Large intestine (tissue), 3 donors: ENCODE measurements at regions not wholly inside any gene's neighbourhood (a gene's known extent, or its start where the extent isn't known, plus 50 kb on each side); places are given as distances from the start of the nearest gene placed in this dataset.
A peak's percentile ranks its signal among the peaks of the same experiment; 100 is the strongest.

Experiments
- DNase-seq, 2 donors: peaks; one replicate each; pipeline versions ENCODE4 v3.0.0 to v3.0.0-alpha.2; 2013
- H3K27ac ChIP-seq: one replicate; pipeline ENCODE4 v1.5.1; 2013; ENCODE audit warnings: low read length
- H3K27me3 ChIP-seq: 2 replicates; pipeline ENCODE4 v1.6.1; 2013; ENCODE audit warnings: low read length; ENCODE audit not compliant: control insufficient read depth, insufficient read depth
- H3K36me3 ChIP-seq: 2 replicates; pipeline ENCODE4 v1.6.1; 2013; ENCODE audit warnings: low read length; ENCODE audit not compliant: control insufficient read depth, insufficient read depth
- H3K4me1 ChIP-seq: one replicate; pipeline ENCODE4 v1.6.1; 2013; ENCODE audit warnings: low read length; ENCODE audit not compliant: control insufficient read depth, insufficient read depth
- H3K4me3 ChIP-seq: one replicate; pipeline ENCODE4 v1.5.1; 2013; ENCODE audit warnings: low read length
- H3K9me3 ChIP-seq: one replicate; pipeline ENCODE4 v1.6.1; 2013; ENCODE audit warnings: mild to moderate bottlenecking, low read depth, low read length, moderate library complexity; ENCODE audit not compliant: control insufficient read depth
- WGBS: methylation state at CpG from one replicate; pipeline ENCODE4 v1.1.5; 2013; ENCODE audit warnings: low lambda C conversion rate; ENCODE audit not compliant: insufficient coverage; 5-methylcytosine and 5-hydroxymethylcytosine counted together

- Histone ChIP-seq H3K9me3 (no peaks in the 10 kb centered on the region), H3K36me3 (no peaks in the 10 kb centered on the region), H3K27ac (peak overlapping the region; percentile 13), H3K27me3 (no peaks in the 10 kb centered on the region), H3K4me3 (no peak overlapping the region), H3K4me1 (peaks cover 19% of the 10 kb centered on the region)
- DNase-seq: peak; percentile 43 to 81
- no CpG with 5 or more reads among the region's 4 CpGs for WGBS
Observed at GRCh38 chr18:44198612-44199284, 481.9 kb upstream of the SETBP1 start.

- Histone ChIP-seq H3K4me1 (peaks cover 12% of the 10 kb centered on the region), H3K4me3 (no peak overlapping the region), H3K9me3 (no peaks in the 10 kb centered on the region), H3K27ac (peak overlapping the region; percentile 47), H3K36me3 (no peaks in the 10 kb centered on the region), H3K27me3 (no peaks in the 10 kb centered on the region)
- DNase-seq: peak; percentile 22 to 72
- 67% methylated on average over 1 of the region's 1 CpG for WGBS
Observed at GRCh38 chr18:44213293-44213692, 467.4 kb upstream of the SETBP1 start.

GRCh38 chr18:44214396-44214795 is 466.3 kb upstream of the SETBP1 start:
- DNase-seq: peak in 1 of 2 donors; percentile 46
- peaks cover 12% of the 10 kb centered on the region for H3K4me1 ChIP-seq
- peak overlapping the region; percentile 47 for H3K27ac ChIP-seq
- H3K4me3 ChIP-seq: no peak overlapping the region
- 100% methylated on average over 1 of the region's 2 CpGs for WGBS
- no peaks in the 10 kb centered on the region for H3K9me3 ChIP-seq
- no peaks in the 10 kb centered on the region for H3K27me3 ChIP-seq
- H3K36me3 ChIP-seq: no peaks in the 10 kb centered on the region

GRCh38 chr18:44216169-44216568 is 464.5 kb upstream of the SETBP1 start:
- Histone ChIP-seq H3K36me3 (no peaks in the 10 kb centered on the region), H3K4me3 (no peak overlapping the region), H3K9me3 (no peaks in the 10 kb centered on the region), H3K27me3 (no peaks in the 10 kb centered on the region), H3K27ac (no peak overlapping the region), H3K4me1 (peaks cover 12% of the 10 kb centered on the region)
- no CpG with 5 or more reads among the region's 1 CpG for WGBS
- DNase-seq: no peak

- Histone ChIP-seq H3K4me3 (no peak overlapping the region), H3K4me1 (no peaks in the 10 kb centered on the region), H3K9me3 (no peaks in the 10 kb centered on the region), H3K27me3 (no peaks in the 10 kb centered on the region), H3K27ac (no peak overlapping the region), H3K36me3 (no peaks in the 10 kb centered on the region)
- no peak for DNase-seq
- WGBS: 100% methylated on average over 1 of the region's 2 CpGs
Observed at GRCh38 chr18:44227501-44227900, 453.2 kb upstream of the SETBP1 start.

- Histone ChIP-seq H3K27ac (no peak overlapping the region), H3K9me3 (no peaks in the 10 kb centered on the region), H3K27me3 (no peaks in the 10 kb centered on the region), H3K4me3 (no peak overlapping the region), H3K4me1 (no peaks in the 10 kb centered on the region), H3K36me3 (no peaks in the 10 kb centered on the region)
- no CpG with 5 or more reads among the region's 3 CpGs for WGBS
- DNase-seq: no peak
Observed at GRCh38 chr18:44229693-44230108, 451.0 kb upstream of the SETBP1 start.

GRCh38 chr18:44231936-44232335 is 448.8 kb upstream of the SETBP1 start:
- Histone ChIP-seq H3K4me1 (no peaks in the 10 kb centered on the region), H3K36me3 (no peaks in the 10 kb centered on the region), H3K27me3 (no peaks in the 10 kb centered on the region), H3K9me3 (no peaks in the 10 kb centered on the region), H3K27ac (no peak overlapping the region), H3K4me3 (no peak overlapping the region)
- DNase-seq: no peak
- WGBS: 100% methylated on average over 1 of the region's 4 CpGs

GRCh38 chr18:44232500-44232899 is 448.2 kb upstream of the SETBP1 start:
- 60% methylated on average over 1 of the region's 1 CpG for WGBS
- Histone ChIP-seq H3K4me3 (no peak overlapping the region), H3K27me3 (no peaks in the 10 kb centered on the region), H3K4me1 (no peaks in the 10 kb centered on the region), H3K27ac (no peak overlapping the region), H3K9me3 (no peaks in the 10 kb centered on the region), H3K36me3 (no peaks in the 10 kb centered on the region)
- no peak for DNase-seq

GRCh38 chr18:44238454-44238853 is 442.2 kb upstream of the SETBP1 start:
- H3K4me3 ChIP-seq: no peak overlapping the region

GRCh38 chr18:44238911-44239310 is 441.8 kb upstream of the SETBP1 start:
- no peak overlapping the region for H3K27ac ChIP-seq
- H3K36me3 ChIP-seq: no peaks in the 10 kb centered on the region
- DNase-seq: no peak
- H3K4me1 ChIP-seq: no peaks in the 10 kb centered on the region
- whole genome bisulfite sequencing: 100% methylated on average over 1 of the region's 1 CpG
- H3K4me3 ChIP-seq: no peak overlapping the region
- H3K27me3 ChIP-seq: no peaks in the 10 kb centered on the region
- H3K9me3 ChIP-seq: no peaks in the 10 kb centered on the region

More at GRCh38 chr18:44238454-44238853, 442.2 kb upstream of the SETBP1 start:
- no peaks in the 10 kb centered on the region for H3K4me1 ChIP-seq
- 80% methylated on average over 1 of the region's 2 CpGs for WGBS
- no peak for DNase-seq
- H3K9me3 ChIP-seq: no peaks in the 10 kb centered on the region
- no peaks in the 10 kb centered on the region for H3K36me3 ChIP-seq
- no peaks in the 10 kb centered on the region for H3K27me3 ChIP-seq
- H3K27ac ChIP-seq: no peak overlapping the region

- 100% methylated on average over 1 of the region's 5 CpGs for WGBS
- H3K4me1 ChIP-seq: no peaks in the 10 kb centered on the region
- no peaks in the 10 kb centered on the region for H3K36me3 ChIP-seq
- no peaks in the 10 kb centered on the region for H3K27me3 ChIP-seq
- peak in 1 of 2 donors; percentile 68 for DNase-seq
- H3K27ac ChIP-seq: peak overlapping the region; percentile 17
- no peaks in the 10 kb centered on the region for H3K9me3 ChIP-seq
- no peak overlapping the region for H3K4me3 ChIP-seq
Observed at GRCh38 chr18:44241020-44241419, 439.7 kb upstream of the SETBP1 start.
